ENCODE measurements at regions not wholly inside any gene's neighbourhood (a gene's known extent, or its start where the extent isn't known, plus 50 kb on each side); places are given as distances from the start of the nearest gene placed in this dataset.

GRCh38 chr7:41524876-41525275, 178.0 kb downstream of the INHBA start:
- no peak overlapping the region for H3K27ac ChIP-seq
- DNase-seq (ENCODE audit: low spot score): no peak
- CTCF ChIA-PET: interaction anchor here (0.6 kb wide), 1 partner anchor 809 kb away, joined by 3 read pairs; no protein-coding TSS in a partner anchor
- no peak for TF ChIP-seq CTCF (conservative IDR thresholded peaks at IDR 0.05; ENCODE audit: low read depth)
- POLR2A ChIA-PET (ENCODE audit: low non-redundant PET): no interaction called here

- no peak for TF ChIP-seq CTCF (conservative IDR thresholded peaks at IDR 0.05; ENCODE audit: low read depth)
- ChIA-PET POLR2A (ENCODE audit: low non-redundant PET) (no interaction called here), CTCF (no interaction called here)
- no peak overlapping the region for H3K27ac ChIP-seq
- DNase-seq (ENCODE audit: low spot score): no peak
Measured at GRCh38 chr7:41520445-41520844, 182.4 kb downstream of the INHBA start.

- no peak for DNase-seq (ENCODE audit: low spot score)
- CTCF ChIA-PET: no interaction called here
- POLR2A ChIA-PET (ENCODE audit: low non-redundant PET): no interaction called here
Measured at GRCh38 chr7:41517771-41518170, 185.1 kb downstream of the INHBA start.

GRCh38 chr7:41508755-41509154, 194.1 kb downstream of the INHBA start:
- ChIA-PET CTCF (interaction anchor here (0.6 to 0.7 kb wide), 2 partner anchors 88 to 270 kb away, joined by 3 to 4 read pairs; no protein-coding TSS in a partner anchor), POLR2A (ENCODE audit: low non-redundant PET) (interaction anchor here (0.6 kb wide), 1 partner anchor 18 kb away, joined by 3 read pairs; no protein-coding TSS in a partner anchor)
- DNase-seq (ENCODE audit: low spot score): no peak
- TF ChIP-seq CTCF (conservative IDR thresholded peaks at IDR 0.05; ENCODE audit: low read depth): no peak
- H3K27ac ChIP-seq: no peak overlapping the region

More at GRCh38 chr7:41517771-41518170, 185.1 kb downstream of the INHBA start:
- no peak for TF ChIP-seq CTCF (conservative IDR thresholded peaks at IDR 0.05; ENCODE audit: low read depth)
- H3K27ac ChIP-seq: no peak overlapping the region

- CTCF ChIA-PET: no interaction called here
- DNase-seq (ENCODE audit: low spot score): no peak
- no peak for TF ChIP-seq CTCF (conservative IDR thresholded peaks at IDR 0.05; ENCODE audit: low read depth)
- H3K27ac ChIP-seq: no peak overlapping the region
- POLR2A ChIA-PET (ENCODE audit: low non-redundant PET): interaction anchor here (0.6 kb wide), 1 partner anchor 17 kb away, joined by 3 read pairs; no protein-coding TSS in a partner anchor
Measured at GRCh38 chr7:41507686-41508268, 195.1 kb downstream of the INHBA start.

- POLR2A ChIA-PET (ENCODE audit: low non-redundant PET): no interaction called here
- no peak for TF ChIP-seq CTCF (conservative IDR thresholded peaks at IDR 0.05; ENCODE audit: low read depth)
- no peak overlapping the region for H3K27ac ChIP-seq
- CTCF ChIA-PET: interaction anchor here (0.7 kb wide), 1 partner anchor 845 kb away, joined by 4 read pairs; no protein-coding TSS in a partner anchor
- no peak for DNase-seq (ENCODE audit: low spot score)
Measured at GRCh38 chr7:41504214-41504980, 198.5 kb downstream of the INHBA start.
